ENCODE measurements at regions not wholly inside any gene's neighbourhood (a gene's known extent, or its start where the extent isn't known, plus 50 kb on each side); places are given as distances from the start of the nearest gene placed in this dataset.

GRCh38 chr5:125190232-125191087 lies 444.0 kb upstream of the ZNF608 start:
- peak in 1 of 2 experiments; percentile 27 for DNase-seq

- DNase-seq, result no peak
These were observed 448.4 kb upstream of the ZNF608 start for GRCh38 chr5:125194883-125195282.

DNA sequence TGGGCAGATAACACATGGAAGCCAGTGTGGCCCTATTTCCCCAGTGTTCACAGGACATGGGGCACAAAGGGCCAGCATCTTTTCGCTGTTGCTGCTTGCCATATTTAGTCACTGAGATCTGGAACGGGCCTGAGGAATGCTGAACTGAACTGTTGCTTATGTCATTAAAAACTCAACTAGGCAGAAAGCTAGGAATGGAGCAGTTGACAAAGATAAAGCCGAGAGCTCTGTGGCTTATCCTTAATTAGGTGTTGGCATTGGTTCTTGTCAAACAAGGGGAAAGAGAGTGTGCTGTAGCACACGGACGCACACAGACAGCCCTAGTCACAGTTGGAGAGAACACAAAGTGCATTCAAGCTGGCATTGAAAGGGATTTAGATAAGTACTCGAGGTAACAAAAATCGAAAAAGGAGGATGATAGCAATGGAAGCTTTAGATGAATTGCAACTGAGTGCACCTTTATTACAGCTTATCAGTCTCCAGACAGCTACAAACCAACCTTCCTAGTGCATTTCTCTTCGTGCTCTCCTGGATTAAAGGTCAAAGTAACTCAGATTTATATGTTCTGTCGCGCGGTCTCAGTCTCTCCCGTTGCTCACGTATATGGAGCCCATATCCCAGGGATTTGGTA lies 450.2 kb upstream of the ZNF608 start:
- DNase-seq, result peak; percentile 42 to 81

- peak in 1 of 2 experiments; percentile 39 for DNase-seq
These were observed 450.9 kb upstream of the ZNF608 start for GRCh38 chr5:125197321-125197720.

GRCh38 chr5:125198270-125198974 lies 452.0 kb upstream of the ZNF608 start:
- peak; percentile 86 to 94 for DNase-seq

DNA sequence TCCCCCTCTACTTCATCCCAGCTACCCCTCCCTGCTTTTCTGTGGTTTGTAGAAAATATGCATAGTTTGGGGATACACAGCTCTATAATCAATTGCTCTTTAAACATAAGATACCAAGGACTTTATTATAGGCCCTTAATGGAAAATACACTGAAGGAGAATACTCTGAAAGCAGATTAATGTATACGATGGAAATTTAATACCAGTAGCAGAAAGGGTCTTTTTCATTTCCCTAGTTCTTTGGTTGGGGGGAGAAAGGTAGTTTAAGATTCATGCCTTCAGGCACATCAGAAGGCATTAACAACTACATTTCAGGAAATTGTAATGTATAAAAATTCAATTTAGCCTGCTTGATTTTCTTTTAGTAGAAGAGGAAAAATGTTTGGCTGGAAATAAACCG lies 452.9 kb upstream of the ZNF608 start:
- no peak for DNase-seq

DNA sequence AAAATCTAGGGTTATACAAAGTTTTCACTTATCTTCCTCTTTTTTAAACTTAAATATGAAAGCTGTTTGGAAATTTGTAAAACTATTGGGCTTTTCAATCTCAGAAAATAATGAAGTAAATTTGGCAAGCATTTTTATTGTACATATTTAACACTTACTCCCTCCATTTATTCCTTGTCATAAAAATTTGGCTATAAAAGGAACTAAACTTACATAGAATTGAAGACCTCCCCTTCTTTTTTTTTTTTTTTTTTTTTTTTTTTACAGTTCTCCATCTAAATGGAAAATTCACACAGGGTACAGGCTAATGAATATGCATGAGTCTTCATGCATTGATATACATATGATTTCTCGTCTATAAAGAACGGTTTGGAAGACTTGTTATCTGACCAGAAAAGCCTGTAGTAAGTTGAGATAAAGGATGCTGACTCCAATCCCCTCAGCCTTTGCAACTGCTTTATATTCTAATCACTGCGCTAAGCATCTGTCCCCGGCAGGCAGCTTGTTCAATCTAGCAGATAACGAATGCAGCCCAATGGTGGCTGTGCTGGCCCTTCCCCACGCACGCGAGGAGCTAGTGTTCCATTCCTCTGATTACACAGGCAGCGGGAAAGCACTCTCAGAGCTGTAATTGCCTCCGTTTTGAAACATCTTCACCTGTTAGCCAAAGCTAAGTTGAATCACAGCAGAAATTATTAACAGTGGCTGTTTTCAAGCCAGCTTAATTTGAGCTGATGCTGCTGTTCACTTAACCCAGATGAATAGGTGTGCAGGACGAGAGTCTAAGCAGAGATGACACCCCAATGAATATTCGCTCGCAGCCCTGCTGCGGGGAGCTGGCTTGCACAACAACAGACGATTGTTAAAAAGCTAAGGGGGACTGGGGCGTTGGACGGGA lies 453.8 kb upstream of the ZNF608 start:
- peak; percentile 59 to 82 for DNase-seq

GRCh38 chr5:125200866-125201373 lies 454.5 kb upstream of the ZNF608 start:
- DNase-seq, result no peak

DNA sequence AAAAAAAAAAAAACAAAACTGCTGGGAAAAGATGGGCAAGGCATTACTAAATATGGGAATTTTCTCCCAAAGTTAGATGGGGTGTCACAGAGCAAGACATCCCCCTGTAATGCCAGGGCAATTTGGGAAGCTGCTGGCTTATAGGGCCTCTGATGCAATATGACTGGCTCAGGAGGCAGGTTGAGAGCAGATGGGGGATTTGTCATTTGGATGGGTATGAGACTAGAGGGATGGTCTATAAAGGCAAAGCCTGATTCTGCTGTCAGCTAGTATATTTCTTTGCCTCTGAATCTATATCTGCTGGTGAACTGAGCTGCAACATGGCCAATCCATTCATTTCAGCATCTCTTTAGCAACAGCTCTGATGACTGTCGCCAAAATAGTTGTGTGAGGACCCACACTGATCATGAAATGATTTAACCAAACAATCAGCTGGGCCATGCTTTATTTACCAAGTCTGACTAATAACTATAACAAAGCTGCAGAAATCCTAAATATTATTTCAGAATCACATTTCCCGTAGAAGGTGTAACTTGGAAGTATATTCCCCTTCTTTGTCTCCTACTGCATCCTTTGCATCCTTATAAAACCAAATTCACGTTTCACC lies 455.1 kb upstream of the ZNF608 start:
- DNase-seq, result no peak

DNA sequence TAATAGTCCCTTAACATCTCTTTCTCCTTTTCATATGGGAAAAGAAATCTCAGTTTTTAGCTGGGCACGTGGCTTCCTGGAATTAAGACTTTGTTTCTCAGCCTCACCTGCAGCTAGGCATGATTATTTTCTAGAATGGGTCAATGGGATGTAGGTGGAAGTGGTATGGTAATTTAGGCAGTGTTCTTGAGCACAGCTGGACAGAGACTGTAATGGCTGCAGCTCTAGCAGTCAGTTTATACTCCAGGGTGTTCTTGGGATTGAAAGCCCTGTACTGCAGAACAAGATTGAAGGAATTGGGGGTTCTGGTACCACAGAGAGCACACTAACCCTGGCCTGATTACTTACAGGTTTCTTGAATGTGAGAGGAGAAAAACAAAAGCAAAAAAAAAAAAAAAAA lies 455.9 kb upstream of the ZNF608 start:
- DNase-seq, result no peak

DNA sequence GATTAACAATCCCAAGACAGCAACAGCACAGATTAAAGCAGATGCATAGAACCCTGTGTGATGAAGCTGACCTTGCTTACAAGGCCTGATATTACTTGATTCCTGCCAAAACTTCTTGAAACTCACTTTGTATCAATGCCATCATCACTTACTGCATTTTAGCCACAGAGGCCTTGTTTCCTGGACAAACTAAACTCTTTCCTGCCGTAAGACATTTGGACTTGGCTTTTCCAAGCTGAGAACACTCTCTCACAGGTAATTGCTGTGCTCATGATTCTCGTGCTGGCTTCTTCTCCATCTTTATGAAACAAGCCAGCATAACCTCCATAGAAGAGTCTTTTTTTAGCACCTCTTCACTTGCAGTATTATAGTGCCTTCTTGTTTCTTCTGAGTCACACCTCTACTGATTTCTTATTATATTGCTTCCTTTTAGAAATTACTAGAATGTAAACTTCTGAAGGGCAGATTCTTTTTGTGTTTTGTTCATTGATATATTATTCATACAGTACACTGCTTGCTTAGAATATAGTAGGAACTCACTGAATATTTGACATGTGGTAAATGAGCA lies 456.5 kb upstream of the ZNF608 start:
- DNase-seq, result no peak

DNA sequence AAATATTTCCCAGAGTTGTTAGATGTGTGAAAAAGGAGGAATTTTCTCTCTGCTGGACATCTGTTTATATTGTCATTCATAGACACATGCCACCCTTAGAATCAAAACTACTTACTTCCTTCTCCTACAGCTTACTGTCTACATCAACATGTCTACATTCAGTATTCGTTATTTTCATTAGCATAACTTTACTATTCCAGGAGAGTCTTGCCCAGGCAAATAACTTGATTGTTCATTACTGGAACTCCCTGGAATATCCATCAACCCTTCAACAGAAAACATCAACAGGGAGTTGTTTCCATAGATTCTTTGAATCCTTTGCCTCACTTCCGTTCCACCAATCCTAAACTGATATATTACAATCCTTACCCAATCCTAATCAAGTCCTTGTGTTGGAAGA lies 457.5 kb upstream of the ZNF608 start:
- no peak for DNase-seq

GRCh38 chr5:125205601-125206225 lies 459.3 kb upstream of the ZNF608 start:
- no peak for DNase-seq

DNA sequence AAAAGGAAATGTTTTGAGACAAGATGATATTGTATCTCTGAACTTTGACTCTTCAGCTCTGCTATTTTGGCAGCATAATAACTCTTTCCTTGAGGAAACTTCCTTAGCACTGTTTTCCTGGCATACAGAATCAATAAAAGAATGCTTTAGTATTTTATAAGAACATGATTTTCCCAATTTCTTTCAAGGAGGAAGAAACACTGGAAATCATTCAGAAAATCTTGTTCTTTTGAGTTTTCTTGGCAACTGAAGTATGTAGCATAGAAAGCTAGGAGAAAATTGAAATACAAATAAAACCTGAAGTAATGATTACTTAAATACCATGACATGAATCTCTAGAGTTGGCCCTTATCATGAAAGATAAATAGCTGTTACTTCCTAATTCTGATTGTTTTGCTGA lies 461.4 kb upstream of the ZNF608 start:
- no peak for DNase-seq

- DNase-seq, result no peak
These were observed 463.2 kb upstream of the ZNF608 start for GRCh38 chr5:125209650-125210049.

GRCh38 chr5:125210242-125210947 lies 464.0 kb upstream of the ZNF608 start:
- DNase-seq, result no peak

- no peak for DNase-seq
These were observed 467.6 kb upstream of the ZNF608 start for GRCh38 chr5:125214080-125214479.

- no peak for DNase-seq
These were observed 469.2 kb upstream of the ZNF608 start for GRCh38 chr5:125215593-125215992.

- no peak for DNase-seq
These were observed 473.3 kb upstream of the ZNF608 start for GRCh38 chr5:125219710-125220109.

DNA sequence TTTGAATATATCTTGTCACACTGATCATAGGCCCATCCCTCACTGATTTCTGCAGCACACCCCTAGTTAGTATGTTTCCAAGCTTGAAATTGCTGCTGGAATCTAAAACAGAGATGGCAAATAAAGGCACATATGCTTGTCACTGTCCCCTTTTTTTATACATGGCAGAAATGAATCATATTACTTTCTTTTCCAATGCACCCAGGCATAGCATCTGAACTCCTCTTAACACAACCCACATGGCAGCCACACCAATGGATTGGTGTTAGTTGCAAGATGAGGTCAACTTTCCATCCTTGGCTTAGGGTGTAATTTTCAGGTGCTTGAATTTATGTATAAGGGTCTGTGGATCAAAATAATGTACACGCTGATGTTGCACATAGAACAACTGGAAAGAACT lies 473.8 kb upstream of the ZNF608 start:
- DNase-seq, result no peak
